ENCODE measurements at regions not wholly inside any gene's neighbourhood (a gene's known extent, or its start where the extent isn't known, plus 50 kb on each side); places are given as distances from the start of the nearest gene placed in this dataset.

- DNase-seq (ENCODE audit: low spot score in 2 of 2) = no peak
- H3K9me3 ChIP-seq = no peaks in the 10 kb centered on the region
- no peaks in the 10 kb centered on the region for H3K27me3 ChIP-seq
- no peak overlapping the region for H3K4me3 ChIP-seq
- H3K27ac ChIP-seq = no peak overlapping the region
- no peaks in the 10 kb centered on the region for H3K36me3 ChIP-seq
- intact Hi-C loops (cut with DNase I; ENCODE audit: low total_unique reads) = no loop called here
- TF ChIP-seq, protein P1, sequence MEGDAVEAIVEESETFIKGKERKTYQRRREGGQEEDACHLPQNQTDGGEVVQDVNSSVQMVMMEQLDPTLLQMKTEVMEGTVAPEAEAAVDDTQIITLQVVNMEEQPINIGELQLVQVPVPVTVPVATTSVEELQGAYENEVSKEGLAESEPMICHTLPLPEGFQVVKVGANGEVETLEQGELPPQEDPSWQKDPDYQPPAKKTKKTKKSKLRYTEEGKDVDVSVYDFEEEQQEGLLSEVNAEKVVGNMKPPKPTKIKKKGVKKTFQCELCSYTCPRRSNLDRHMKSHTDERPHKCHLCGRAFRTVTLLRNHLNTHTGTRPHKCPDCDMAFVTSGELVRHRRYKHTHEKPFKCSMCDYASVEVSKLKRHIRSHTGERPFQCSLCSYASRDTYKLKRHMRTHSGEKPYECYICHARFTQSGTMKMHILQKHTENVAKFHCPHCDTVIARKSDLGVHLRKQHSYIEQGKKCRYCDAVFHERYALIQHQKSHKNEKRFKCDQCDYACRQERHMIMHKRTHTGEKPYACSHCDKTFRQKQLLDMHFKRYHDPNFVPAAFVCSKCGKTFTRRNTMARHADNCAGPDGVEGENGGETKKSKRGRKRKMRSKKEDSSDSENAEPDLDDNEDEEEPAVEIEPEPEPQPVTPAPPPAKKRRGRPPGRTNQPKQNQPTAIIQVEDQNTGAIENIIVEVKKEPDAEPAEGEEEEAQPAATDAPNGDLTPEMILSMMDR (IDR thresholded peaks at IDR 0.05) = no peak
- no peak for TF ChIP-seq POLR2AphosphoS5 (IDR thresholded peaks at IDR 0.05)
- no peak for TF ChIP-seq POLR2A (IDR thresholded peaks at IDR 0.05)
- H3K4me1 ChIP-seq = no peaks in the 10 kb centered on the region
Observed at GRCh38 chr4:53680598-53680997, 89.3 kb upstream of the LNX1 start.

- no peak overlapping the region for H3K27ac ChIP-seq
- H3K4me3 ChIP-seq = no peak overlapping the region
- no peaks in the 10 kb centered on the region for H3K36me3 ChIP-seq
- no peaks in the 10 kb centered on the region for H3K4me1 ChIP-seq
- intact Hi-C loops (cut with DNase I; ENCODE audit: low total_unique reads) = no loop called here
- H3K27me3 ChIP-seq = no peaks in the 10 kb centered on the region
- DNase-seq (ENCODE audit: low spot score in 2 of 2) = no peak
- TF ChIP-seq POLR2A (IDR thresholded peaks at IDR 0.05) (no peak), POLR2AphosphoS5 (IDR thresholded peaks at IDR 0.05) (no peak)
- TF ChIP-seq, protein P1 (IDR thresholded peaks at IDR 0.05) = no peak
- H3K9me3 ChIP-seq = no peaks in the 10 kb centered on the region
Observed at GRCh38 chr4:53680168-53680567, 88.9 kb upstream of the LNX1 start.

GRCh38 chr4:53676402-53676871, 85.2 kb upstream of the LNX1 start:
- DNase-seq (ENCODE audit: low spot score in 2 of 2) = no peak
- Histone ChIP-seq H3K36me3 (no peaks in the 10 kb centered on the region), H3K4me3 (no peak overlapping the region), H3K4me1 (no peaks in the 10 kb centered on the region), H3K27ac (peak overlapping the region; percentile 58 to 75), H3K9me3 (no peaks in the 10 kb centered on the region), H3K27me3 (no peaks in the 10 kb centered on the region)
- intact Hi-C loops (cut with DNase I; ENCODE audit: low total_unique reads) = no loop called here
- TF ChIP-seq, protein P1 (IDR thresholded peaks at IDR 0.05) = no peak
- peak in 1 of 3 donors; percentile 59 for TF ChIP-seq POLR2AphosphoS5 (IDR thresholded peaks at IDR 0.05)

DNA sequence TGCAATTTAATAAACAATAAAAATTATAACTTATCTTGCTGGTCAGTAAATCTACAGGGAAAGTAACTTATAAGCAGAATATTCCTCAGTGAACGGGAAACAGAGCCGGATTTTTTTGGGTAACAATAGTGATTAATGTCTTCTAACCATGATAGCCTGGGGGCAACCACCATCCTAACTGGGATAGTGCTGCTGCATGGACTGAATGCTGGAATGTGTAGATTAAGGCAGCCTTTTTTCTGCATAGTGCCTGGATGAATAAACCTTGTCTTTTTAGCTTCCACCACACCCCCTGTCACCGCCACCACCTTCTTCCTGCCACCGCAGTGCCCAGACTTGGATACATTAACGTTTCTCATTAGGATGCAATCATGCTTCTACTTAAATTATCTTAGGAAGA, 83.6 kb upstream of the LNX1 start:
- intact Hi-C loops (cut with DNase I; ENCODE audit: low total_unique reads) = no loop called here
- no peak for TF ChIP-seq POLR2A (IDR thresholded peaks at IDR 0.05)
- TF ChIP-seq POLR2AphosphoS5 (IDR thresholded peaks at IDR 0.05) = no peak
- TF ChIP-seq, protein P1 (IDR thresholded peaks at IDR 0.05) = no peak
- DNase-seq (ENCODE audit: low spot score in 2 of 2) = no peak
- Histone ChIP-seq H3K4me1 (no peaks in the 10 kb centered on the region), H3K27ac (no peak overlapping the region), H3K36me3 (no peaks in the 10 kb centered on the region), H3K4me3 (no peak overlapping the region), H3K27me3 (no peaks in the 10 kb centered on the region), H3K9me3 (no peaks in the 10 kb centered on the region)

DNA sequence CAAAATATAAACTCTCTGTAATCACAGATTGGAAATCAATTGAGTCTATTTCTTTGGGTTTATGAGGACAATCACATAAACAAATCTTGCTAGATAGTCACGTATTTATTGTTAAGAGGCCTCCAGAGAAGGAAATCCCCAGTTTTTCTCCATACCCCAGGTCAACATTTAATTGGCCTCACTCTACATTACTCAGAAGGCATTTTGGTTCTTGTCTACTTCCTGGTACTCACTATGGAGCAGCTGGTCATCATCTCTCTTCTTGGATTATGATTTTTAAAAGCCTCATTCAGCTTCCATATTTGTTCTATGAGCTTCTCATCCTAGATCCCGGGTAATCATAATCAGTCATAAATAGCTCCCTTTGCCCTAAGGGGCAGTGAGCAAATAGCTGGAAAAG, 81.6 kb upstream of the LNX1 start:
- no peak overlapping the region for H3K27ac ChIP-seq
- no peaks in the 10 kb centered on the region for H3K9me3 ChIP-seq
- H3K4me1 ChIP-seq = no peaks in the 10 kb centered on the region
- no peaks in the 10 kb centered on the region for H3K36me3 ChIP-seq
- H3K4me3 ChIP-seq = no peak overlapping the region
- TF ChIP-seq POLR2AphosphoS5 (IDR thresholded peaks at IDR 0.05) (no peak), POLR2A (IDR thresholded peaks at IDR 0.05) (no peak)
- TF ChIP-seq, protein P1 (IDR thresholded peaks at IDR 0.05) = no peak
- no peak for DNase-seq (ENCODE audit: low spot score in 2 of 2)
- no peaks in the 10 kb centered on the region for H3K27me3 ChIP-seq
- intact Hi-C loops (cut with DNase I; ENCODE audit: low total_unique reads) = no loop called here
